GM19395 (cell line): ENCODE measurements at regions not wholly inside any gene's neighbourhood (a gene's known extent, or its start where the extent isn't known, plus 50 kb on each side); places are given as distances from the start of the nearest gene placed in this dataset.

Experiments used
- ATAC-seq: cut with Tn5 transposase; IDR thresholded peaks from one replicate; pipeline ENCODE4 v1.9.1; 2021; ENCODE audit warnings: mild to moderate bottlenecking, moderate library complexity; ENCODE audit not compliant: unreplicated experiment

DNA sequence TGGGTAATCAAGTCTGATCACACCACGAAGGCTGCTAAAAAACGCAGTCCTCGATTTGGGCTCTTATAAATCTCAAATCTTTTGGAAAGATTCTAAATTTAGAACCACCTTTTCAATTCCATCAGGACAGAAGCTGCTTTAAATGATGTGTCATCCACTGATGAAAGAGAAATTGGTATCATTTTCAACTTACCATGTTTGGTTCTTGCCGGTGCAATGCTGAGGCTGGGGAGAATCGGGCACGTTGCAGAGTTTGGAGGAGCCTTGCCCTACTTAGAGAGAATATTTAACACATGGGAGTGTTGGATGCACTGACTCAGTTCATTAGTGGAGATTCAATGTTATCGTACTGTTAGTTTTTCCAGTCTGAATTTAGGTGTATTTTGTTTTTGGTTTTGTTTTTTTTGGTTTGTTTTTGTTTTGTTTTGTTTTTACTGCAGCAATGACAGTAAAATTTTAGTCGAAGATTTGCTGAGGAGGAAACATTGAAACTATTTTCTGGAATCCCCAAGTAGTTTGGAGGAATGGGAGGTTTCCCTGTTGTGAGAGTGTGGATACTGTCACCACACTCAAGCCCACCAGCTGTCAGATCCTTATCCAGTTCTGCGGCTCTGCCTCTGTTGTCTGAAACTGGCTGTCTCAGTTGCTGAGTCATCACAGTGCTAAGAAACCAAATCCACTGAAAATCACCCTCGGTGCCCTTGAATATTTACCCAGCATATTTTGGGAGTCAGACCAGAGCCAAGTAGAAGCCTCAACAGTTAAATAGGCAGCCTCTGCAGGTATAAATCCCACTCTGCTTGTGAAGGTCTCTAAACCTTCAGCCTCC is 497.0 kb downstream of the BTBD3 start:
- ATAC-seq = no peak

DNA sequence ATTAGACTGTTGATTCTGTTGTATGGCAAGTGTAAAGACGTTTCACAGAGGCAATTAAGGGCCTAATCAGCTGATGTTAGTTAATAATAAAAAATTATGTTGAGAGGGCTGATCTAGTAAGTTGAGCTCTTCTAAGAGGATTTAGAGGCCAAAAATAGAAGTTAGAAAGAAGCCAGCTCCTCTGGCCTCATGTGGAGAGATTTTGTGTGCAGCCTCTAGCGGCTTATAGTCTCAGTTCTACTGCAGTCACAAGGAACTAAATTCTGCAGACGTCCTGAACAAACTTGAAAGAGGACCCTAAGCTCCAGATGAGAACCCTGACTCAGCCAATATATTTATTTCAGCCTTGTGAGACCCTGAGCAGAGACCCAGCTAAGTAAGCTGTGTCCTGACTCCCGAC is 498.6 kb downstream of the BTBD3 start:
- no peak for ATAC-seq

DNA sequence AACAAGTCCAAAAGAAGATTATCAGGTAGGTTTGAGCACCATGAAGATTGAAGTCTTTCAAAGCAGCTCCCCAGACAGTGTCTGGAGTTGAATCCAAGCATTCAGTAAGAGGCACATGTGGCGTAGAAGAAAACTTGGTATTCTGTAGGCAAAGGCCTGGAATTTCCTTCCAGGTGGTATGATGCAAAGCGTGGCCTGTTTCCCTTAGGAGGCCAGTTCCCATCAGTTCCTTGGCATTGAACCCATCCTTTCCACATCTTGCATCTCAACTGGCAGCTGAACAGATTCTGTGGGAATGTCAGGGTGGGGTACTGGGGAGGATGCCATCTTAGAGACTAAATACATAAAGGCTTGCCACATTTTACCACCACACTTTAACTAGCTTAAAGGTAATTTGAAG is 516.0 kb downstream of the BTBD3 start:
- no peak for ATAC-seq

DNA sequence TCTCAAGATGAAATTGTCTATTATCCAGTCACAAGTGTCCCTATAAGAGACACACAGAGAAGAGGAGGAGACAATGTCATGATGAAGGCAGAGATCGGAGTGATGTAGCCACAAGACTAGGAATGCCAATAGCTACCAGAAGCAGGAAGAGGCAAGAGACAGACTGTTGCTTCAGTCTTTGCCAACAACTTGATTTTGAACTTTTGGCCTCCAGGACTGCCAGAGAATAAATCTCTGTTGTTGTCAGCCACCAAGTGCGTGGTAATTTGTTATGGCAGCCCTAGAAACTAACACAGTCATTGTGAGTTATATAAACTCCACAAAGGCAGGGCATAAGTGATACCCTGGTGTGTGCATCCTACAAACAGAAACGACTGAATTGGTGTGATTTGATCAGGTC is 517.0 kb downstream of the BTBD3 start:
- ATAC-seq = no peak

DNA sequence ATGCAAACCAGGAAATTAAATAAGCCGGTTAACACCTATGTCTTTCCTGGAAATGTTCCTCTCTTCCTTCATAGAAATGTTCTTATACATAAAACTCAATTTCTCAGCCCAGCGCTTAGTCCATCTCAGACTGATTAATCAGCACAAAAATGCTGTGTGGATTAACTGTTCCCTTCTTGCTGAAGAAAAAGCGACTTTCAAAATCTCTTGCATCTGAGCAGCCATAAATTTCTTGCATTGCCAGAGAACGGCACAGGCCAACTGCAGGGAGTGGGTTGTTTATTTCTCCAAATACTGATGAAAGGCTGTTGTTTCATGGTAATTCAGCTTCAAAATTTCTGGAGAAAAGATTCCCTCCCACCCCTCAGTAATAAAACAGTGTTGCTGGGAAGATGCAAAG is 517.6 kb downstream of the BTBD3 start:
- no peak for ATAC-seq

DNA sequence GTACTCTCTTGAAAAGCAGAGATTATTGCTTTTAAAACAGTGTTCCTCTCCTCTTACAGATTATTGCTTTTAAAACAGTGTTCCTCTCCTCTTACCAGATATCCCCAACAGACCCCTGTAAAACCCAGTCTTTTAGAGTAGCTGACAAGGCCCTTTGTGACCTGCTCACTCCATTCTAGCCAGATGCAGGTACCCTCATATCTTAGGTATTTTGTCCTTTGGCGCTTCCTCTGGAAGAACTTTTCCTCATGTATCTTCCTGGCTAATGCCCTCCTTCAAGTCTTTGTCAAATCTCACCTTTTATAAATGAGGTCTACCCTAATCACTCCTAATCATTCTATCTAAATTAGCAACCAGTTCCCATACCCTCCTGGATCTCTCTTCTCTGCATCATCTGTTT is 536.0 kb downstream of the BTBD3 start:
- ATAC-seq = no peak

DNA sequence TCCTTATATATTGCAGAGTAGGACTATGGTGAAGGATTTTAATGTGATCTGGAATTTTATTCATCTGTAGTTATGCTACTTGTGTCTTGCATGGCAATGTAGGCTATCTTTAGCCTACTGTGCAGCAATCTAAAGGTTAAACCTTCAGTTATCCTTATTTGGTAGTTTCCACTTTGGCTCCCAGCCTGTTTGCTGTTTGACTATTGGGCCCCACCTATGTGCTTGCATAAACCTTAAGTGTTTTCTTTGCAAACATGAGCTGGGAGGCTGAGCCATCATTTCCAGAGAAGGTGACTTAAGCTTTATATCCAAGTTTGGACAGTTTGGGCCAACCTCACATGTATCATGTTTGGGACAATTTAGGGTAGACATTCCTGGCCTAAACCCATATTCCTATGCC is 537.5 kb downstream of the BTBD3 start:
- ATAC-seq = no peak

DNA sequence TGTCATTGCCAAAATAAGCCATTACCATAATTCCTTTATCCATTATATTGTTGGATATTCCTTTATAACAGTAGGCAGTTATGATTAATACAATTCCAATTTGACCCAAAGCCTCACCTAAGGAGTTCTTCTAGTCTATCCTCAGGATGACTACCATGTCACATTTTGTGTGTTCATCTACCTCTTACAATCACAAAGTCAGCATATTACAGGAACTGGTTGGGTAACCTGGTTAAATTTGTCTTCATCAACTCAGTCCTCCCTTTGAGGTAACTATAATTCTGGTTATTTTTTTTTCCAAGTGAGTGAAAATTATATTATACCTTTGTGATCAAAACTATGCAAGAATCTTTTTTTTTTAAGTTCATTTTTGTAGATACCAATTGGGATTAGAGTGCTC is 540.5 kb downstream of the BTBD3 start:
- no peak for ATAC-seq

DNA sequence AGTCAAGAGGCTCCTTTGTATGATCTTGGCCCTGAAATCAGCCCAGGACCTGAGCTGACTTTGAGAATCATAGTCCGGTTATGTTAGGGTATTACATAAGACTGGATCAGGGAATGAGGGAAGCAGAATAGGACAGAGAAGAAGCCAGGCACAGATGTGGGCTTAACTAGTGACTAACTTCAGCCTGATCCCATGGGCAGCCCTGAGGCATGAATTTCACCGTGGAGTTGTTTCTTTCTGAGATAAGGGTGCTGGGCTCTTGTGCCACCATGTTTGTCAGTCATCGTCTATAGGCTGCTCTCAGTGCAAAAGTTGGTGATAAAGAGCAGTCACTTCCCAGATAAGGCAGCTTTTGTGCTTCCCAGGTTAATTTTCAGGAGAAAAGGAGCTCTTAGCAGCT is 544.7 kb upstream of the SPTLC3 start:
- no peak for ATAC-seq

DNA sequence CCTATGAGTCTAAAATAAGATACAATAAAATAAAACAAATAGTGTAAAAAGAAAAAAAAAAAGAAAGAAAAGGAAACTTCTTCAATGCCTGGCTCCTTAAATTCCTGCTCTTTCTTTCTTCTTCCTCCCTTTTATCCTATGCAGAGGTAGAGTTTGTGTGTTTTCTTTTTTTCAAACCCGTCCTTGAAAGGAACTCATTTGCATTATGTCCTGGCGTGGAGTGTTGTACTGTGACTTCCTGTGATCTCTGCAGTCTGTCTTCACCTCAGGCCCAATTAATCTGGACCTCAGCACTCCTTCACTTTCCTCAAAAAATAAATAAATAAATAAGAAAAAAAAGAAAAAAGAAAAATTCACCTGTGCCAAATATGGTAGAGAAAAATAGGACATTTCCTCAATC is 541.9 kb upstream of the SPTLC3 start:
- ATAC-seq = no peak

DNA sequence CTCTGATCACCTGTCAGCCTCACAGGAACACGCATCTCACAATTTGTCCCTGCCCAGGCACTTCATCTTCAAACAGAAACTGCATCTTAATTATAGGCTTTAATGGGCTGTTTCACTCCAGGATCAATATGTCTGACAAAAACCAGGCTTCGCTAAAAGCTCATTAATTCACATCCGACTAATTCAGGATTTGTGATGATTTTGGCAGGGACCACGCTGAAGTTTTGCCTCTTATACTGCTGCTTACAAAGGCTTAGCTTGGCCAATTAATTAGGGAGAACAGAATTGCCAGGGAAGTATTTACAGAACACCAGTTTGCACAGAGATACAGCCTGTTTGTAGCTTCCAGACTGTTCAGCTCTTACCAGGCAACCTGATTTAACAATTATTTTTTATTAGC is 541.0 kb upstream of the SPTLC3 start:
- no peak for ATAC-seq

DNA sequence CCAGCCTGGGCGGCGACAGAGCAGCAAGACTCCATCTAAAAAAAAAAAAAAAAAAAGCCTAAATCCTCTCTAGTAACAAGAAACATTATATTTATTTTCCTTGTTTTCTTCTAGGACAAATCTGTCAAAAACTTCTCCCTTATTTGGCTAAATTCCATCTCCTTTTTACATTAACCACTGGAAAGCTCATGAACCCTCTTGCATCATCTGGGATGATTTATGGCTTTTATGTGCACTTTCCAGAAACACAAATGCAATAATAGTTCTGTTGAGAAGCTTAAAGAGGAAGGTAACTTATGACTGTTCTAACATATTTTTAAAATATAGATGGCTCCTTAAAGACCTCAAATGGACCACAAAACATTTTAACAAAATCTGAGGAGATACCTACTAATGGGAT is 526.1 kb upstream of the SPTLC3 start:
- no peak for ATAC-seq

DNA sequence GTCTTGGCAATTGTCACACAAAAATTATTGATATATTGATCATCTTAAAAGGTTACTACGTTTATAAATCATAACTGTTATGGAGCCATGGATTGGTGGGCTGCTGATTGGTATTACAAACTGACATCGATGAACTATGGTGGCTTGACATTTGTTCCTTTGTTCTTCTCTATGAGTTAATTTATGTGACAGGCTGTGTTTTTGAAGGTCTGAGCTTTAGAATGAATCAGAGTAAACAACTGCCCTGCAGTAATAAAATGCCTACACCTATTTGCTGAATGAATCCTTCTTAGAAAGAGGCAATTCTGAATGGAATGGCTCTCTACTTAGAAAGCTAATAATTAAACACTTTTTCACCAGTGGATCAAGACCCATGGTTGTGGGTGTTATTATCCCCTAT is 506.3 kb upstream of the SPTLC3 start:
- no peak for ATAC-seq

DNA sequence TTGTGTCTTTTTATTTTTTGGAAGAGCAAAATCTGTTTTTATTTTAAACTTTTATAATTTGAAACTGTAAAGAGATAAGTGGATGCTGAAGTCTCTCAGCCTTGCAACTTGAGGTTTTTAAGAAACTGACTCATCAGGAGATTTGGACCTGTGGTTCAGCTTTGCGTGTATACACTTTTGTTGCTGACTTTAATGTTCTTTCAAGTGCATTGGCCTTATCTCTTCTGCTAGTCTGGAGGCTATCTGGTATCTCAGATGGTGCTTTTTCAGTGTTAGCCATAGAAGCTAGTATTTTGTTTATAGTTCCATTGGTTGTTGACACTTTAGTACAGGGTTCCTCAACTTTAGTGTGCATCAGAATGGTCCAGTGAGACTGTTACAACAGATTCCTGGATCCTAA is 504.0 kb upstream of the SPTLC3 start:
- no peak for ATAC-seq

DNA sequence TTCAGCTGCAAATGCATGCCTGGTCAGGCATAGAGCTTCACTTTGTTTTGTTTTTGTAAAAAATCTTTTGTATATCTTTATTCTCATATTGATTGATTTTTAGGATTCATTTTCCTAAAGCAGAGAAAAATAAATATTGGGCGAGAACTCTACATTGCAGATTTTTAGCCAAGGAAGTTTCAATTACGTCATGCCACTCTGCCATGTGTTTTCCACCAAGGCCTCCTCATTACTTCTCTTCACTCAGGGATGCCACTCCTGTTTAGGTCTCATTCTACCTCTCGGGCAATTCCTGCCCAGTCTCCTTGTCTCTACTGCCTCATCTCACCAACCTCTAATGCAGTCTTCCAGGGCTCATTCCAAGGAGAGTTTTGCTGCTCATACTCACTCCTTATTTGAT is 497.3 kb upstream of the SPTLC3 start:
- ATAC-seq = no peak

DNA sequence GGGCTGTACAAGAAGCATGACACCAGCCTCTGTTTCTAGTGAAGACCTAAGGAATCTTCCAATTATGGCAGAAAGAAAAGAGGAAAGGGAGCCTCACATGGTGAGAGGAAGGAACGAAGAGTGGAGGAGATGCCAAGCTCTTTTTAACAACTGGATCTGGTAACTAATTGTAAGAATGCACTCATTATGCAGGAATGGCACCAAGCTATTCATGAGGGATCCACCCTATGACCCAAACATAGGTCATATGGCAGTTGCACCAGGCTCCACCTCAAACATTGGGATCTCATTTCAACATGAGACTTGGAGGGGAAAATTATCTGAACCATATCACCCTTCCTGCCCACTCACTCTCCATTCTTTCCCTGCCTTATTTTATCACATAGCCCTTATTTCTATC is 496.0 kb upstream of the SPTLC3 start:
- ATAC-seq = no peak

DNA sequence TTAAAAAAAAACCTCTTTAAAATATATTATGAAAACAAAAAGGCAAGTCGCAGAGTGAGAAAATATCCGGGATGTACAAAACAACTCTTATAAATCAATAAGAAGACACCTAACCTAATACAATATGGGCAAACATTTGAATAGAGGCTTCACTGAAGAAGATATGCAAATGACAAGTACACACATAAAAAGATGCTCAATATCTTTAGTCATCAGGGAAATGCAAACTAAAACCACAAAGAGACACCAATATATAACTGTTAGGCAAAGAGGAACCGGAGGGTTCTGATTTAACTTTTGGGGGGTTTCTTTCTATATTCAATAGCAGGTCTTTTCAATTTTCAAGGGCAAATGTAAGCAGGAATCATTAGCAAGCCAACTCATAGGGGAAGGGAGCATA is 480.7 kb upstream of the SPTLC3 start:
- no peak for ATAC-seq

DNA sequence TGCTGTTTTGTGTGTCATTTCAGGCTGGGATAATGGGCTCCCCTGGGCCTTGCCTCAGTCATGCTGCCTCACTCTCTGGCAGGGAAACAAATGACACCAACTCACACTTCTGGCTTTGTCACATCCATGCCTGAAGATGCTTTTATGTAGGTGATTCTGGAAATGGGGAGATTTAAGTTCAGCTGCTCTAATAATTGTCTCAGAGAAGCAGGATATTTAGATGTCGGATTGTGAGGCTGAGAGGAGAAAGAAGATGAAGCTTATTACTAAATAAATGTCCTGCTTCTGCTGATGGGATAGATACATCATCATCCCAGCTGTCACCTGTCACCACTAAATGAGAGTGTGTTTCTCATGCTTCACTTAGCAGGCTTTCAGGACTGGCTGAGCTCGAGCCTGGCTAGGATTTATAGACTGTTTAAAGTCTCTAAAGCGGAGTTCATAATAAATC is 480.2 kb upstream of the SPTLC3 start:
- ATAC-seq = no peak

DNA sequence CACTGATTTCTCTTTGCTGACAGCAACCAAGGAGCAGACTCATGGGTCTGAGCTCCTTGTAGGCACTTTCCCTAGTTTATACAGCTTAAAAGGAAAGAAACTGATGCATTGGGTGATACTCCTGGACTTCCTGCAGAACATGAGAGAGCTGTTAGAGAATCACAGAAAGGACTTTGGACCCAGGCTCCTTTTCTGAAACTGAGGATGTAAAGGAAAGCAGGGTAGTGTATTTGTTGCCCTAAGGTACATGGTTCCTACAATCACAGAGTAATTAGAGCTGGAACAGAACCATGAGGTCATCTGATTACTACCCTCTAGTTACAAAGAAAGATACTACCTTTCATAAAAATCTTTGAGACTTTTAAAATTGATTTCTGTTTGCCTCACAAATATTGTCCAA is 477.1 kb upstream of the SPTLC3 start:
- no peak for ATAC-seq

DNA sequence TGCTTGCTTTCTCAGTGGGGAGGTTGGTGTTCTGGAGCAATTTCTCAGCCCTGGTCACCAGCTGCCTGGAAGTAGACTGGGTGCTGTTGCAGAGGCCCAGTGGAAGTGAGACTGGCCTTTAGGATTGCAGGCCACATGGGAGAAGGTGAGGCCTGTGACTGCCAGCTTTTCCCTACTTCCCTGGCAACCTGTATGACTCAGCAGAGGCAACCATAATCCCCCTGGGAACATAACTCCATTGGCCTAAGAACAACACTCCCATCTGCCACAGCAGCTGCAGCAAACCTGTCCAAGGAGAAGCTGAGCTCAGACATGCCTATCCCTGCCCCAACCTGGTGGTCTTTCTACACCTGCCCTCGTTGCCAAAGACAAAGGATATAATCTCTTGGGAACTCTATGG is 473.5 kb upstream of the SPTLC3 start:
- no peak for ATAC-seq

DNA sequence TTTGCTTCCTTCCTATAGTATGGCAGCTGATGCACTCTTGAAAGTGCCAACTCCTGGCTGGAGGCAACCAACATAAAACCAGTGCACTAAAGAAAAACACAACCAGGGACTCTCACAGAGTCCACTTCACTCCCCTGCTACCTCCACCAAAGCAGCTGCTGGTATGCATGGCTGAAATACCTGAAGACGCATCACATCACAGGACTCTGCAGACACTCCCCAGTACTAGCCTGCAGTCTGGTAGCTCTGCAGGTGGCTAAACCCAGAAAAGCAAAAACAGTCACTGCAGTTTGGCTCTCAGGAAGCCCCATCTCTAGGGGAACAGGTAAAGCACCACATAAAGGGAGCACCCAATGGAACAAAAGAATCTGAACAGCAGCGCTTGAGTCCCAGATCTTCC is 473.0 kb upstream of the SPTLC3 start:
- no peak for ATAC-seq

DNA sequence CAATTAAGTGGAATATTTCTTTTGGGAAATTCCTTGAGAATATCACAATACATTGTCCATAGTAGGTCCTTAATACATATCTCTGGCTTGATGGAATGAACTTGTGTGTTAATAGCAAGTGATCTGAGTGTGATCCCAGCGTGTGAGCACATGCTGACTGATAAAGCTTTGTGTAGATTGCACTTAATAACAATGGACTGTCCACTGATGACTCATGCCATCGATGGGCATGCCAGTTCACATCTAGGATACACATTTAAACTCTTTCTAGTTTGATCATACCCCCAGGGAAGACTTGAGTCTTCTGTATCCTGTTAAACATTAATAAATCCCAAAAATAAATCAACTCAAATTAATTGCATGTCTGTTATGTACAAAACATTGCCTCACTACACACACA is 454.3 kb upstream of the SPTLC3 start:
- ATAC-seq = no peak

DNA sequence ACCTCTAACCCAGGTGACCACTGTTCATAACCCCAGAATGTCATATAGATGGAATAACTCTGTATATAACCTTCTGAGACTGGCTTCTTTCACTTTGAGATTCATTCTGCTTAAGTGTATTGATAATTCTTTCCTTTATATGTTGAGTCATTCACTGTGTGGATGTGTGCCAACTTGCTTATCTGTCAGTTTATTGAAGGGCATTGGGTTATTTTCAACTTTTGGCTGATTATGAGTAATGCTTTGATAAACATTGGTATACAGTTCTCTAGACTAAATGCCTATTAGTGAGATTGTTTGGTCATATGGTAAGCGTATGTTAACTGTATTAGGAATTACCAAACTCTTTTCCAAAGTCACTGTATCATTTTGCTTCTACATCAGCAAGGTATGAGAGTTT is 453.4 kb upstream of the SPTLC3 start:
- ATAC-seq = no peak
